Upper lobe of left lung (tissue), 4 donors: ENCODE measurements at regions not wholly inside any gene's neighbourhood (a gene's known extent, or its start where the extent isn't known, plus 50 kb on each side); places are given as distances from the start of the nearest gene placed in this dataset.

Experiments
- CTCF ChIP-seq, 6 experiments: fragments of 450-650 bp in 4 of 6; fragments of 200-600 bp in 2 of 6; sonication (generic) in 2 of 6; IDR thresholded peaks; one replicate each; pipeline ENCODE4 v1.5.1; 2016 to 2019; ENCODE audit warnings: antibody characterized with exemption in 6 of 6
- POLR2A ChIP-seq, 4 donors: fragments of 450-650 bp; IDR thresholded peaks; one replicate each; pipeline ENCODE4 v1.5.1; 2016 to 2017; ENCODE audit warnings: antibody characterized with exemption in 4 of 4, mild to moderate bottlenecking in 2 of 4
- POLR2AphosphoS5 ChIP-seq, 2 donors: sonication (generic); formaldehyde crosslinking; IDR thresholded peaks; one replicate each; pipeline ENCODE4 v1.5.1; 2017; ENCODE audit warnings: antibody characterized with exemption in 2 of 2

GRCh38 chr12:14257303-14257733 is 108.2 kb upstream of the ATF7IP start:
- TF ChIP-seq CTCF (IDR thresholded peaks at IDR 0.05) (no peak), POLR2AphosphoS5 (IDR thresholded peaks at IDR 0.05) (no peak), POLR2A (IDR thresholded peaks at IDR 0.05) (no peak)
